Esophagus muscularis mucosa (tissue), 4 donors: ENCODE measurements at regions not wholly inside any gene's neighbourhood (a gene's known extent, or its start where the extent isn't known, plus 50 kb on each side); places are given as distances from the start of the nearest gene placed in this dataset.
"Not testable (repeated sequence)": the region's sequence is repeated elsewhere in the genome, so short reads cannot be mapped to it uniquely, and the experiment has no call there.

Source experiments
- DNase-seq: peaks from one replicate; pipeline ENCODE4 v3.0.0-alpha.2; 2017; ENCODE audit errors: extremely low spot score
- H3K27ac ChIP-seq, 4 donors: fragments of 200-600 bp; sonication (generic); replicated peaks in 1 of 4; 1 replicate in 3 of 4; 2 replicates in 1 of 4; pipeline ENCODE4 v1.5.1; 2016 to 2019; ENCODE audit warnings: mild to moderate bottlenecking in 1 of 4
- H3K27me3 ChIP-seq, 4 donors: fragments of 200-600 bp; sonication (generic); one replicate each; pipeline versions ENCODE4 v1.5.1 to v1.6.0; 2016 to 2019
- H3K36me3 ChIP-seq, 4 donors: fragments of 200-600 bp; sonication (generic); one replicate each; pipeline ENCODE4 v1.5.1; 2016 to 2019
- H3K4me1 ChIP-seq, 4 donors: fragments of 200-600 bp; sonication (generic); one replicate each; pipeline ENCODE4 v1.5.1; 2016 to 2019
- H3K4me3 ChIP-seq, 4 donors: fragments of 200-600 bp; sonication (generic); 1 replicate in 2 of 4; 2 replicates in 2 of 4; pipeline ENCODE4 v1.5.1; 2016 to 2019; ENCODE audit warnings: mild to moderate bottlenecking in 4 of 4, moderate library complexity in 1 of 4
- H3K9me3 ChIP-seq, 4 donors: fragments of 200-600 bp; sonication (generic); 1 replicate in 3 of 4; 2 replicates in 1 of 4; pipeline ENCODE4 v1.5.1; 2016 to 2019
- WGBS: methylation state at CpG from one replicate; pipeline ENCODE4 v1.1.5; 2018; 5-methylcytosine and 5-hydroxymethylcytosine counted together
- intact Hi-C: fragments of 100-400 bp; cut with DNase I; formaldehyde crosslinking; loops from one replicate; pipeline ENCODE4 v1.15.1; 2023

DNA sequence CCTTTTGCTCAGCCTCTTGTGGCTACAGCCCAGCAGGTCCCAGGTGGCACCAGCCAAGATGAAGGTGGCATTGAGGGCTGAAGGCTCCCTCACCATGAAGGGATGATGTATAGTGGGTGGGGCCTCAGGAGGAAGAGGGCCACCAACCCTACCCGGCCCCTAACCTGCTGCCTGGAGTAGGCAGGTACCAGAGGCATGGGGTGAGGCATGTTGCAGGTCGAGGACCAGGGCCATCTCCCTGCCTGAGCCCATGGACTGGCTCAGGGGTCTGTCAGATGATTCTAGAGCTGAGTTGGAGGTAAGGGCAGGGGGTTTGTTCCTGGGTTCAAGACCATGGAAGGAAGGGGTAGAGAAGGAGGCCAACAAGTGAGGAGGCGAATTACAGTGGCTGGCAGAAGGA is 231.1 kb downstream of the POTEM start:
- H3K36me3 ChIP-seq, H3K4me3 ChIP-seq, intact Hi-C loops, H3K4me1 ChIP-seq, H3K27me3 ChIP-seq, H3K9me3 ChIP-seq, H3K27ac ChIP-seq: not testable (repeated sequence)
- peak; percentile 77 for DNase-seq
- 18% methylated on average over 3 of the region's 3 CpGs for WGBS

DNA sequence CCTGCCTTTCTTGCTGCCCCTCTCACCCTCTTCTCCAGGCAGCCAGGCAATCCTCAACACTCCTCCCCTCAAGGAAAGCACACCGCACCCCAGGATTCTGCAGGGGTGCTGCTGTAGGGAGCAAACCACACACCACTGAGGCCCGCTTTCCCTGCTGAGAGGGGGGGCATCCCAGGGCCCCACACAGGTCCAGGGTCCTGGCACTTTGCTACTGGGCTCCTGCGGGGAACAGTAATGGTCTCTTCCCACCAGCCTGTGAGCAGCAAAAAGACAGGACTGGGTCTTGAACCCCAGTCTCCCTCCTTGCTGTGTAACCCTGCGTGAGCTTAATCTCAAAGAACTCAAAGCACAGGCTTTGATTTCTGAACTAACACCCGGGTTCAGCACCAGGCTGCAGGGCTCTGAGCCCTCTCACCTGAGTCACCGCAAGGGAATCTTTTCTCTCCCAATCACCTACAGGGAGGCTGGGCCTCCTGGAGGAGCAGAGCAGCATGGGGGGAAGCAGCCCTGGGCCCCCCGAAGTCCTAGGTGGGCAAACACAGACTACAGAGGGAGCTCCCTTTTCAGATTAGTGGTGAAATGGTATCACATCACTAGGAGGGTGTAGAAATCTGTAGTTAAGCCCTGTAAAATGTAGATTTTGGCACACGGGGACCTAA is 232.6 kb downstream of the POTEG start:
- WGBS: 75% methylated on average over 8 of the region's 8 CpGs
- H3K36me3 ChIP-seq, intact Hi-C loops, H3K27me3 ChIP-seq, H3K9me3 ChIP-seq, H3K27ac ChIP-seq, H3K4me1 ChIP-seq, H3K4me3 ChIP-seq: not testable (repeated sequence)
- peak; percentile 81 for DNase-seq

DNA sequence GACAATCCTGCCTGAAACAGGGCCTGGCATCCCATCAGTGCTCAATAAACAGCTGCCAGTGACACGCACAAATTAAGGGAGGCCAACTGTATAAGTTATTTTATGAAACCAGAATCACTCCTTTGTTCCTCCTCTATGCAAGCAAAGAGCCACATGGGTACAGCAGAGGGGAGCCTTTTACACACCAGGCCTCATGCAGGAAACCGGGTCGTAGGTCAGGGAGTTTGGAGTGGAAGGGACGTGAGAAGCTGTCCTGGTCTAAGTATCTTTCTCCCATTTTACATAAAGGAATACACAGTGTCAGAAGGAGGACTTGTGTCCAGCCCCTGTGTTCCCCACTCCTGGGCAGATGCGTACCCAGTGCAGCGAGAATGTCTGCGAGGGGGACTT is 232.1 kb downstream of the POTEG start:
- intact Hi-C loops, H3K27ac ChIP-seq, H3K4me3 ChIP-seq, H3K9me3 ChIP-seq, H3K27me3 ChIP-seq, H3K36me3 ChIP-seq, H3K4me1 ChIP-seq: not testable (repeated sequence)
- WGBS: 69% methylated on average over 4 of the region's 7 CpGs
- DNase-seq: peak; percentile 62

DNA sequence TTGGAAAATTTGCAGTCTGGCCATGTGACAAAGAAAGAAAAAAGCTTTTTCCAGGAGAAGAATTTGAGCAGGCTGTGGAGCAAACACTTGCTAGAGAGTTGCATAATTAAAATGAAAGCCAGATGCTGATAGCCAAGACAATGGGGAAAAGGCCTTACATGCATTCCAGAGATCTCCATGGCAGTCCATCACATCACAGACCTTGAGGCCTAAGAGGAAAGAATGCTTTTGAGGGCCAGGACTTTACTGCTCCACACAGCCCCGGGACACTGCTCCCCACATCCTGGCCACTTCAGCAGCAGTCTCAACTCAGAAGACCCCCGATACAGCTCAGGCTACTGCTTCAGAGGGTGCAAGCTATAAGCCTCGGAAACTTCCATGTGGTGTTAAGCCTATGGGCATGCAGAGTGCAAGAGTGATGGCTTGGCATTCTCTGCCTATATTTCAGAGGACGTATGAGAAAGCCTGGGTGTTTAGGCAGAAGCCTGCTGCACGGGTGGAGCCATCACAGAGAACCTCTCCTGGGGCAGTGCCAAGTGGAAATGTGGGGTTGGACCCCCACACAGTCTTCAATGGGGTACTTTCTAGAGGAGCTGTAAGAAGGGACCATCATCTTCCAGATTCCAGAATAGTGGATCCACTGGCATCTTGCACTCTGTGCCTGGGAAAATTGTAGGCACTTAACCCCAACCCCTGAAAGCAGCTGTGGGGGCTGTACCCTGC is 230.7 kb downstream of the POTEG start:
- H3K4me3 ChIP-seq, H3K27ac ChIP-seq, intact Hi-C loops, H3K27me3 ChIP-seq, H3K4me1 ChIP-seq, H3K36me3 ChIP-seq, H3K9me3 ChIP-seq: not testable (repeated sequence)
- DNase-seq: peak; percentile 89
- no CpG with 5 or more reads among the region's 5 CpGs for WGBS

DNA sequence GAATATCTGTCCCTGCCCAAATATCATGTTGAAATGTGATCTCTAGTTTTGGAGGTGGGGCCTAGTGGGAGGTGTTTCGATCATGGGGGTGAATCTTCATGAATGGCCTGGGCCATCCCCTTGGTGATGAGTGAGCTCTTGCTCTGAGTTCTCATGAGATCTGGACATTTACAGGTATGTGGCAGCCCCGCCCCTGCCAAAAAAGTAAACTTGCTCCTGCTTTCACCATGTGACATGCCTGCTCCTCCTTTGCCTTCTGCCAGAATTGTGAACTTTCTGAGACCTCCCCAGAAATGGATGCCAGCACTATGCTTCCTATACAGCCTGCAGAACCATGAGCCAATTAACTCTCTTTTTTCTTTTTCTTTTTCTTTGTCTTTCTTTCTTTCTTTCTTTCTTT is 229.3 kb downstream of the POTEG start:
- 51% methylated on average over 2 of the region's 2 CpGs for WGBS
- H3K36me3 ChIP-seq, H3K9me3 ChIP-seq, H3K4me1 ChIP-seq, H3K27me3 ChIP-seq, H3K4me3 ChIP-seq, H3K27ac ChIP-seq, intact Hi-C loops: not testable (repeated sequence)
- peak; percentile 89 for DNase-seq

DNA sequence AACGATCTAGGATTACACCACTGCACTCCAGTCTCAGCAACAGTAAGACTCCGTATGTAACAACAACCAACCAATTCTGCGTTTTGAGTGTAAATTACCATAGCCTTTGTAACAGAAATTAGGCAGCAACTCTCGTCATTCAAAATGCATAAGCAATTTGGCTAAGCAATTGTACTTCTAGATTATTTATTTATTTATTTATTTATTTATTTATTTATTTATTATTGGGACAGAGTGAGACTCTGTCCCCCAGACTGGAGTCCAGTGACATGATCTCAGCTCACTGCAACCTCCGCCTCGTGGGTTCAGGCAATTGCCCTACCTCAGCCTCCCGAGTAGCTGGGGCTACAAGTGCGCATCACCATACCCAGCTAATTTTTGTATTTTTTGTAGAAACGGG is 217.7 kb downstream of the POTEG start:
- H3K9me3 ChIP-seq, intact Hi-C loops, H3K36me3 ChIP-seq, H3K27ac ChIP-seq, H3K27me3 ChIP-seq, H3K4me3 ChIP-seq, H3K4me1 ChIP-seq, DNase-seq: not testable (repeated sequence)
- 86% methylated on average over 5 of the region's 9 CpGs for WGBS

DNA sequence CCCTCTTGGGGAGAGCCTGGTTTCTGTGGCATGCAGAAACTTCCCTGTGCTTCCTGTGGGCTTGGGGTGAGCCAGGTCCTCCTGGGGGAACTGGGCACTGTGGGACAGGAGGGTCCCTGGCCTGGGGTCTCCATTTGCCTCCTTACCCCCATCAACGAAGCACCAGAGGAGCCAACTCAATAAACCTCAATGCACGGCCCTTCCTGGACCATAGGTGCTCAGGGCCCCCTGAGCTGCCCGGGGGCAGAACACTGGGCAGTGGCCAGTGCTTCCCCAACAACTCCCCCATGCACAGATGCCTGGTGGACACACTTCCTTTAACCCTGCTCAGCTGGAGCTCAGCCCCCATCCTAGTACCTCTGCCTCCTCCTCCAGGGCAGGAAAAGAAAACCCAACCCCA is 214.7 kb downstream of the POTEG start:
- H3K36me3 ChIP-seq, H3K4me3 ChIP-seq, intact Hi-C loops, H3K9me3 ChIP-seq, DNase-seq, H3K27me3 ChIP-seq, H3K27ac ChIP-seq, H3K4me1 ChIP-seq: not testable (repeated sequence)
- 85% methylated on average over 2 of the region's 3 CpGs for WGBS

DNA sequence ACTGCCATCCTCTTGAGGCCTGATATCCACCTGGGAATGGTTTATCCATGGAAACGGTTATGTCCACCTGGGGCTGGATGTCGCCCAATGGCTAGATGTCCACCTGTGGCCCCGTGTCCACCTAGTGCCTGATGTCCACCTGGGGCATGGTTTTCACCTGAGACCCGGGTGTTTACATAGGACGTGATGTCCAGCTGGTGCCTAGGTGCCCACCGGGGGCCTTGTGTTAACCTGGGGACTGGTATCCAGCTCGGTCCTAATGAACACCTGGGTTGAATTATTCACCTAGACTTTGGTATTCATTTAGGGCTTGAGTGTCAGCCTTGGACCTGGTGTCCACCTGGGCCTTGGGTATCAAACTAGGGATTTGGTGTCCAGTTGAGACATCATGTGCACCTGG is 202.7 kb downstream of the POTEG start:
- H3K4me3 ChIP-seq, H3K36me3 ChIP-seq, intact Hi-C loops, H3K27me3 ChIP-seq, H3K4me1 ChIP-seq, H3K9me3 ChIP-seq, DNase-seq, H3K27ac ChIP-seq: not testable (repeated sequence)
- 90% methylated on average over 3 of the region's 7 CpGs for WGBS

DNA sequence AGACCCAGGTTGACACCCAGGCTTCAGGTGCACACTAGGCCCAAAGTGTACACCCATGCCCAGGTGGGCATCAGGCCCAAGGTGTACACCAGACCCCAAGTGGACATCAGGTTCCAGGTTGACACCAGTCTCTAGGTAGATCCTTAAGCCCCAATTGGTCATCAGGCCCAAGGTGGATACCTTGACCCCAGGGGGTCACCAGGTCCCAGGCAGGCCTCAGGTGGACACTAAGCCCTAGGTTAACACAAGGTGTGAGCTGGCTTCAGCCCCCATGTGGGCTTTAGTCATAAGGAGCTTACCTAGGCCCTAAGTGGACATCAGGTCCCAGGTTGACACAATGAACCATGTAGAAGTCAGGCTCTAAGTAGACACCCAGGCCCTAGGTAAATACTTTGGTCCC is 200.1 kb downstream of the POTEG start:
- DNase-seq, H3K9me3 ChIP-seq, H3K36me3 ChIP-seq, H3K4me1 ChIP-seq, H3K4me3 ChIP-seq, H3K27me3 ChIP-seq, H3K27ac ChIP-seq, intact Hi-C loops: not testable (repeated sequence)

DNA sequence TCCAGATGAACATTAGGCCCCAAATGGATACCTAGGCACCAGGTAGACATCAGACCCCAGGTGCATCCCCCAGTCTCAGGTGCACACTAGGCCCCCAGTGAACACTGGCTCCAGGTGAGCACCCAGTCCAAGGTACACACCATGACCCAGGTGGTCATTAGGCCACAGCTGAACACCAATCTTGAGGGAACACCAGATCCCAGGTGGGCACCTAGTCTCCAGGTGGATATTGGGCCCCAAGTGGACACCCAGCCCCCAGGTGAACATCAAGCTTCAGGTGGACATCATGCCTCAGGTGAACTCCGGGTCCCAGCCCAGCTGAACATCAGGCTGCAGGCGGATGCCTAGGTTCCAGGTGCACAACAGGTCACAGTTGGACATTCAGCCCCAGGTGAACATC is 196.5 kb downstream of the POTEG start:
- H3K27ac ChIP-seq, H3K36me3 ChIP-seq, H3K4me3 ChIP-seq, H3K4me1 ChIP-seq, H3K9me3 ChIP-seq, DNase-seq, H3K27me3 ChIP-seq, intact Hi-C loops: not testable (repeated sequence)
- no CpG with 5 or more reads among the region's 2 CpGs for WGBS

DNA sequence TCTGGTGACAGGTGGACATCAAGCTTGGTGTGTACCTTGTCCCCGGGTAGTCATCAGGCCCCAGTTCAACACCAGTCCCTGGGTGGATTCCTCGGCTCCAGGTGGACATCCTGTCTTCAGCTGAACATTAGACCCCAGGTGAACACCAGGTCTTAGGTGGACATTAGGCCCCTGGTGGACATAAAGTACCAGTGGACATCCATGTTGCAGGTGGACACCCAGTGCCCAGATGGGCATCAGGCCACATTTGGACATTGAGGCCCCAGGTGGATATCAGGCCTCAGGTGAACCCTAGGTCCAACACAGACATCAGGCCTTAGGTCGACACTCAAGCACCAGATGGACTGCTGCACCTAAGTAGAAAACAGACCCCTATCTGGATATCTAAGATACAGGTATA is 195.6 kb downstream of the POTEG start:
- H3K4me3 ChIP-seq, H3K27me3 ChIP-seq, H3K9me3 ChIP-seq, H3K4me1 ChIP-seq, H3K36me3 ChIP-seq, DNase-seq, H3K27ac ChIP-seq, intact Hi-C loops: not testable (repeated sequence)
- 80% methylated on average over 1 of the region's 3 CpGs for whole genome bisulfite sequencing

DNA sequence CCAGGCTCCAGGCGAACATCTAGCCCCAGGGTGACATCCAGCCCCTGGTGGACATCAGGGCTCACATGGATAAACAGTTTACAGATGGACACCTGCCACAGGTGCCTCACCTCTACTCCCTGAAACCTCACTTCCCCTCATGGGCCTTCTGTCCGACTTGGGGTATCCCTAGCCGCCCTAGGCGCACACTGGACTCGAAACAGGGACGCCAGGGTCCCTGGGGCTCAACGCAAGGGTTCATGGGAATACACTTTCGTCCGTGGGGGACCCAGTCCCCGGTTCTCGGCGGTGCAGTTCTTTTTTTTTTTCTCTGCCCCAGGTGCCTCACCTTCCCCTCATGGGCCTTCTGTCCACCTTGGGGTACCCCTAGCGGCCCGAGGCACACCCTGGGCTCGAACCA is 194.2 kb downstream of the POTEG start:
- H3K27me3 ChIP-seq, H3K4me3 ChIP-seq, H3K27ac ChIP-seq, intact Hi-C loops, H3K9me3 ChIP-seq, DNase-seq, H3K4me1 ChIP-seq, H3K36me3 ChIP-seq: not testable (repeated sequence)
- WGBS: 82% methylated on average over 9 of the region's 15 CpGs

DNA sequence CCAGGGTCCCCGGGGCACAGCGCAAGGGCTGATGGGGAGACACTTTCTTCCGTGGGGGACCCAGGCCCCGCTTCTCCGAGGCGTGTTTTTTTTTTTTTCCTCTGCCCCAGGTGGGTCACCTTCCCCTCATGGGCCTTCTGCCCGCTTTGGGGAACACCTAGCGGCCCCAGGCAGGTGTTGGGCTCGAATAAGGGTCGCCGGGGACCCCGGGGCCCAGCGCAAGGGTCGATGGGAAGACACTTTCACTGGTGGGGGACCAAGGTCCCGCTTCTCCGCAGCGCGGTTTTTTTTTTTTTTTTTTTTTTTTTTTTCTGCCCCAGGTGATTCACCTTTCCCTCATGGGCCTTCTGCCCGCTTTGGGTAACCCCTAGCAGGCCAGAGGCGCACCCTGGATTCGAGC is 193.8 kb downstream of the POTEG start:
- intact Hi-C loops, H3K4me1 ChIP-seq, DNase-seq, H3K9me3 ChIP-seq, H3K4me3 ChIP-seq, H3K36me3 ChIP-seq, H3K27ac ChIP-seq, H3K27me3 ChIP-seq: not testable (repeated sequence)
- WGBS: 81% methylated on average over 16 of the region's 21 CpGs
